ENCODE measurements at regions not wholly inside any gene's neighbourhood (a gene's known extent, or its start where the extent isn't known, plus 50 kb on each side); places are given as distances from the start of the nearest gene placed in this dataset.

DNA sequence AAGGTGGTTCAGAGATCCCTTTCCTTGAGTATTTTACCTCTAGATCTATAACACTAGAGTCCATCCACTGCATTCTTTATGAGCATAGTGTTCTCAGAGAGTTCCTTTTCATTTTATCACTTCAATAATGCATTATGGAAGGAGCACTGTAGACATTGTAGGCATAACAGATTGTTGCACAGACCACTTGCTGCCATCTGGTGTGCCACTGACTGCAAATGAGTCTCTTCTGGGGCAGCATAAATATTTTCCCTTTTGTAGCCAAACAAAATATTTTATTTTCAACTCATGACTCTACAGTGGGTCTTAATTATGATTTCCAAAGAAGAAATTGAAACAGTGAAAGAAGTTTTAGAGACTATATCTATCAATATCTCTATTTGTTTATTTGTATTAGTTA, 290.4 kb downstream of the OLFM3 start:
- no peak for DNase-seq (ENCODE audit: low read depth in 2 of 2)

- no peak for DNase-seq (ENCODE audit: low read depth in 2 of 2)
These were observed 287.0 kb downstream of the OLFM3 start for GRCh38 chr1:101709721-101710120.

GRCh38 chr1:101713760-101714159, 283.0 kb downstream of the OLFM3 start:
- DNase-seq (ENCODE audit: low read depth in 2 of 2), result no peak

- no peak for DNase-seq (ENCODE audit: low read depth in 2 of 2)
These were observed 273.3 kb downstream of the OLFM3 start for GRCh38 chr1:101723415-101723814.

GRCh38 chr1:101728029-101728428, 268.7 kb downstream of the OLFM3 start:
- no peak for DNase-seq (ENCODE audit: low read depth in 2 of 2)

DNA sequence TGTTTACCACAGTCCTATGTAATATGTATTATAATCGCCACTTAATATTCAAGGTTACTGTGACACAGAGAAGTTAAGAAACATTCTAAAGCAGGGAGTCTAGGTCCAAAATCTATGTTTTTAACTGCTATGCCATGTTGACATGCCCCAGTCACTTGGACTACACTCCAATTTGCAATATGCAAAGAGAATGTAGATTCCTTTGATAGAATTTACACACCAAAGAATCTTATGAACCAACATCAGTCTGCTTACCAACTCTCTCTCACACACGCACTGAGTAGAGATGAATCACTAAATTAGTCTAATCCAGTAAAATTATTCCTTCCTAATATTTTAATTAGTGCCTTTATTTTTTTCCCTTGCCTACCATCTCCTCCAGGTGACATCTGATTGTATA, 266.2 kb downstream of the OLFM3 start:
- no peak for DNase-seq (ENCODE audit: low read depth in 2 of 2)

DNA sequence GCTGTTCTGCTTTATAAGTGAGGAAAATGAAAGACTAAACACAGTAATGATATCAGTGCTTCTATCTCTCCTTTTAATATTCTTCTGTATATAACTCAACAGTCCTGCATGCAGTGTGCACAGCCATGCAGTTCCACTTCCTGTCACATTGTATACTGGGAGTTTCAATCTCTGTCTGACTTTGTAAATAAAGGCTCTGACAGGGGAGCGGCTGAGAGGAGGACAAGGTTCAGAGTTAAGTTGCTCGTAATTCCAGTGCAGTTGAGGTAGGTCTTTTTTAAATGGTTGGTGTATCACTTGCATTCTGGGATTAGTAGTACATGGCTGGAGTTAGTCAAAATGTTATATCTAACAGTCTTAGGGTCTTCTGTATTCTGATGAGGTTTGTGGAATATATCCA, 264.5 kb downstream of the OLFM3 start:
- no peak for DNase-seq (ENCODE audit: low read depth in 2 of 2)

GRCh38 chr1:101733340-101733739, 263.4 kb downstream of the OLFM3 start:
- no peak for DNase-seq (ENCODE audit: low read depth in 2 of 2)

DNA sequence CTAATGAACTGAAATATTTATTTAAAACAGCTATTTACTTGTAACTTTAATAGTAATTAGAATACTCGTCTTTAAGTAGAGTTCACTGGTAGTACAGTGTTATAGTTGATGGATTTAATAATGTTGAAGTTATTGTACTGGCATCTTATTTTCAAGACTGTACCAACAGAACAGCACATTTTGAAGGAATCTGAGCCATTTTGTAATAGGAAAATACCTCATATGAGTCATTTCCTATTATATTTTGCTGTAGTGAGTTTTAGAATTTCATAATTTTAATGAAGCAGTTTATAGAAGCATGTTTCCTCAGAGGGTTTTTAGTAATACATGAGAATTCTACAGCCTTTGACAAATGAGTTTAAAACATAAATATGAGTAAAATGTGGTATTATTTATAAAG, 258.3 kb downstream of the OLFM3 start:
- DNase-seq (ENCODE audit: low read depth in 2 of 2), result no peak

DNA sequence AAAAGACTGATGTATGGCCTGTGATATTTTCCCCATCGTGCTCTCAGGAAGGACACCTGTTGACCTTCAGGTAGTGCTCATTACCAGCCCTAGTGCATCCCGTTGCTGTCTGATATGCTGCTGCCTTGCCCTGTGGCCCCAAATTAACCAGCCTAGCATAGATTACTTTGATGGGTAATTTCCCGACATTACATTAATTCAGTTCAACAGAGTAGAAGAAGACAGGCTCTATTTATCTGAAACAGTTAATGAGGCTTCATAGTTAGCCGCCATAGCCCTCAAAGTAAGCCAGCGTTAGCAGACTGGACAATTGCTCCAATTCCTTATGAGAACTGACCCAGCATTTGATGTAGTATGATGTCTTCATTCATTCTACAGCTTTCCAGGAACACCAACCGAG, 257.6 kb downstream of the OLFM3 start:
- no peak for DNase-seq (ENCODE audit: low read depth in 2 of 2)

DNA sequence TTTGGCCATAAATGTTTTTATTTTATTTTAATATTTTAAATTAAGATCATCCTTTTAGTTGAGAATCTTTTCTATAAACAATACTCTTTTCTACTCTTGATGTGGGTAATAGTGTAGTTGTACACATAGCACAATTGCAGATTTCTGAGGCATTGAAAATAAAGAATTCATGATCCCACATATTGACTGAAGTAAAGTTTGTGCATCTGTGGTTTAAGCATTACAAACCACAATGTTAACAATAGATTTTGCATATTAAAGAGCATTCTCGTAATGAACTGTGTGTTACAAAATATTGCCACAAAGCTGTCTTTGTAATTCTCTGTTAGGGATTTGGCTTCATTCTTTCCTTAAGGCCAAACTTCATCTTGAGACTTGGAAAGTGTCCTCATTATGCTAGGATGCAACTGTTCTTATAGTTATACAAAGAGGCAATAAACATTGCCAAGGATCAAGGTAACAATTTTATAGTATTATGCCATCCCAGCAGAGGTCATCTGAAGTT, 256.8 kb downstream of the OLFM3 start:
- no peak for DNase-seq (ENCODE audit: low read depth in 2 of 2)

GRCh38 chr1:101741910-101742309, 254.8 kb downstream of the OLFM3 start:
- no peak for DNase-seq (ENCODE audit: low read depth in 2 of 2)

- DNase-seq (ENCODE audit: low read depth in 2 of 2), result no peak
These were observed 254.2 kb downstream of the OLFM3 start for GRCh38 chr1:101742509-101742908.

GRCh38 chr1:101745551-101746270, 251.0 kb downstream of the OLFM3 start:
- DNase-seq (ENCODE audit: low read depth in 2 of 2), result no peak

- no peak for DNase-seq (ENCODE audit: low read depth in 2 of 2)
These were observed 248.6 kb downstream of the OLFM3 start for GRCh38 chr1:101748077-101748476.

Data from stimulated activated CD8-positive, alpha-beta memory T cell treated with anti-CD3 and anti-CD28 coated beads, Interleukin-7, amount 100 ng/mL, for 1 hour (primary cell).